Breast epithelium (tissue), 3 donors: ENCODE measurements at regions not wholly inside any gene's neighbourhood (a gene's known extent, or its start where the extent isn't known, plus 50 kb on each side); places are given as distances from the start of the nearest gene placed in this dataset.

Experiments
- CTCF ChIP-seq, 3 donors: fragments of 450-650 bp; IDR thresholded peaks; one replicate each; pipeline ENCODE4 v1.5.1; 2016 to 2017; ENCODE audit warnings: antibody characterized with exemption in 3 of 3, mild to moderate bottlenecking in 3 of 3, moderate library complexity in 3 of 3
- POLR2A ChIP-seq: fragments of 450-650 bp; IDR thresholded peaks from one replicate; pipeline ENCODE4 v1.6.1; 2016; ENCODE audit warnings: antibody characterized with exemption, mild to moderate bottlenecking, moderate library complexity

DNA sequence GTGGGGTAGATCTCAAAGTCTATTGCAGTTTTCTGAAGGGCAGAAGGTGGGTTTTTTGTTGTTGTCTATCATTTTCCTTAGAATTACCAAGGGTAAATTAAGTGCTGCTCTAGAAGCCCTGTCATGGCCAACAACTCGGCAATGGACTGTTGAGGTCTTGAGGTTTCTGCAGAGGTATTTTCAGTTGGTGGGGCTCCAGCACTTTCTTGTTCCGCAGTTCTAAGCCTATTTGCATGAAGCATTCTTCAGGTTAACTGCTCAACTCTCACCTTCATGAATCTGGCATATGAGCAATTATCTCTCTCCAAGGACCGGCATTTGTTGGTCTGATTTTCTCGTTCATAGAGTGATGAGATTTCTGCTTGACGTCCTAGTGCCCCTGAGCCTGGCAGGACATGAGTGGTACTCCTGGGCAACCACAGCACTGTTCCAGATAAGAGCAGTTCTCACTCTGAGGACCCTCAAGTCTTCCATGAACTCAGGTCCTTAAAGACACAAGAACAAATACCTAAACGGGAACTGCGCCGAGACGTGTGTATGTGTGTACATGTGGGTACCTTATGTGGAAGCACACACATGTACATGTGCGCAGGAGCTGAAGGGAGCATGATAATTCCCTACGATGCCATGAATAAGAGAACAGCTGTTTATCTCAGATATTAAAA, 544.5 kb downstream of the CSNK1G3 start:
- TF ChIP-seq CTCF (IDR thresholded peaks at IDR 0.05) (no peak), POLR2A (no peak)
